ENCODE measurements at regions not wholly inside any gene's neighbourhood (a gene's known extent, or its start where the extent isn't known, plus 50 kb on each side); places are given as distances from the start of the nearest gene placed in this dataset.

GRCh38 chr9:80399606-80400005 lies 827.8 kb downstream of the TLE4 start:
- ChIA-PET CTCF (no interaction called here), POLR2A (no interaction called here)
- DNase-seq, result no peak
- no peaks in the 10 kb centered on the region for H3K4me1 ChIP-seq (ENCODE audit: insufficient read depth, low read length)
- no peak overlapping the region for H3K27ac Mint-ChIP-seq
- H3K4me3 ChIP-seq (ENCODE audit: low read length), result no peak overlapping the region
- no peak for TF ChIP-seq CTCF (IDR thresholded peaks at IDR 0.05)
- H3K9me3 Mint-ChIP-seq, result peaks cover 2% of the 10 kb centered on the region
- no peaks in the 10 kb centered on the region for H3K4me1 Mint-ChIP-seq (ENCODE audit: low read depth)
- ATAC-seq (ENCODE audit: poor library complexity), result no peak
- H3K36me3 ChIP-seq (ENCODE audit: insufficient read depth, low read length), result no peaks in the 10 kb centered on the region
- intact Hi-C loops (cut with DNase I, micrococcal nuclease), result no loop called here
- no peak overlapping the region for H3K4me3 Mint-ChIP-seq
- H3K27me3 Mint-ChIP-seq, result no peaks in the 10 kb centered on the region
- H3K27me3 ChIP-seq (ENCODE audit: control insufficient read depth in 1 of 2, insufficient read depth in 2 of 2, low read length in 2 of 2), result no peaks in the 10 kb centered on the region
- H3K27ac ChIP-seq (ENCODE audit: low read depth in 1 of 2, low read length in 2 of 2), result no peak overlapping the region
- no peaks in the 10 kb centered on the region for H3K36me3 Mint-ChIP-seq (ENCODE audit: low read depth)
- no peaks in the 10 kb centered on the region for H3K9me3 ChIP-seq (ENCODE audit: control insufficient read depth in 1 of 2, insufficient read depth in 1 of 2, low read length in 2 of 2)

DNA sequence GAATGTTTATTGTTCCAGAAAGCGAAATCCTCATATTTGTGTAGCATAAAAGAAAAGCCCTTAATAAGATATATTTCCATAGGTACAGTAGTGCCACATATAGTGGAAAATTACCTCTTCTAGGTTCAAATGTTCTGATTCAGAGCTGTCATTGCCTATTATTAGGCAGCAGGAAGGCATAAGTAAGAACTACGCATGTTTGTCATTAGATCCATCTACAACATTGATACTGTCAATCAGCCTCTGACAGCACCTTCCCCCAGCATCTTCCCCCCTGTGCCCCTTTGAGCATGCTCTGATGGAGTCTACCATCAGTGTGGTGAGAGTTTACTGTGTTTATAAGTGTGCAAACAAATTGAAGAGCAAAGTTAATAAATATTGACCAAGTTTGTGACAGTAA lies 816.1 kb downstream of the TLE4 start:
- Mint-ChIP-seq H3K4me1 (ENCODE audit: low read depth) (no peaks in the 10 kb centered on the region), H3K9me3 (peaks cover 5% of the 10 kb centered on the region), H3K4me3 (no peak overlapping the region), H3K27me3 (no peaks in the 10 kb centered on the region), H3K27ac (no peak overlapping the region), H3K36me3 (ENCODE audit: low read depth) (no peaks in the 10 kb centered on the region)
- no peak overlapping the region for H3K4me3 ChIP-seq (ENCODE audit: low read length)
- H3K9me3 ChIP-seq (ENCODE audit: control insufficient read depth in 1 of 2, insufficient read depth in 1 of 2, low read length in 2 of 2), result no peaks in the 10 kb centered on the region
- intact Hi-C loops (cut with DNase I, micrococcal nuclease), result no loop called here
- H3K4me1 ChIP-seq (ENCODE audit: insufficient read depth, low read length), result no peaks in the 10 kb centered on the region
- POLR2A ChIA-PET, result no interaction called here
- ATAC-seq (ENCODE audit: poor library complexity) (no peak), DNase-seq (no peak)
- CTCF ChIA-PET, result no interaction called here
- H3K27me3 ChIP-seq (ENCODE audit: control insufficient read depth in 1 of 2, insufficient read depth in 2 of 2, low read length in 2 of 2), result no peaks in the 10 kb centered on the region
- H3K36me3 ChIP-seq (ENCODE audit: insufficient read depth, low read length), result no peaks in the 10 kb centered on the region
- no peak overlapping the region for H3K27ac ChIP-seq (ENCODE audit: low read depth in 1 of 2, low read length in 2 of 2)
- TF ChIP-seq CTCF (IDR thresholded peaks at IDR 0.05), result no peak

DNA sequence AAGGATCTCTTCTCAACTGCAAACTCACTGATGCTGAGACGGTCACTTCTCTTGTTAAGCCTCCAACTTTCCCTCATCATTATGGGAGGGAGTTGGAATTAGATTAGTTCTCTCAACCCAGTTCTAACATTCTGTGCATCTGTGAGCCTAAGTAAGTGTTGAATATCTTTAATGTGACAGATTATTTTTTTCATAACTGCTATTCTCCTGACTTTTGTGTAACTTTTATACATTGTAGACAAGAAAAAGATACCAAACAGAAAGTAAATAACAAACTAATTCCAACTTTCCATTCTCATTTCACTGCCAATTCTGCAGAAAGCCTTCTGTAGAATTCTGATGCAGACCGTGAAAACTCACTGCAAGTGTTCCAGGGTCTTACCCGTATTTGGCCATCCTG lies 813.5 kb downstream of the TLE4 start:
- ATAC-seq (ENCODE audit: poor library complexity) (no peak), DNase-seq (no peak)
- Histone ChIP-seq H3K27me3 (ENCODE audit: control insufficient read depth in 1 of 2, insufficient read depth in 2 of 2, low read length in 2 of 2) (no peaks in the 10 kb centered on the region), H3K27ac (ENCODE audit: low read depth in 1 of 2, low read length in 2 of 2) (no peak overlapping the region), H3K4me3 (ENCODE audit: low read length) (no peak overlapping the region), H3K4me1 (ENCODE audit: insufficient read depth, low read length) (no peaks in the 10 kb centered on the region), H3K9me3 (ENCODE audit: control insufficient read depth in 1 of 2, insufficient read depth in 1 of 2, low read length in 2 of 2) (no peaks in the 10 kb centered on the region), H3K36me3 (ENCODE audit: insufficient read depth, low read length) (no peaks in the 10 kb centered on the region)
- H3K9me3 Mint-ChIP-seq, result no peaks in the 10 kb centered on the region
- CTCF ChIA-PET, result no interaction called here
- no peak for TF ChIP-seq CTCF (IDR thresholded peaks at IDR 0.05)
- intact Hi-C loops (cut with DNase I, micrococcal nuclease), result no loop called here
- H3K27ac Mint-ChIP-seq, result no peak overlapping the region
- H3K4me1 Mint-ChIP-seq (ENCODE audit: low read depth), result no peaks in the 10 kb centered on the region
- POLR2A ChIA-PET, result no interaction called here
- H3K4me3 Mint-ChIP-seq, result no peak overlapping the region
- no peaks in the 10 kb centered on the region for H3K27me3 Mint-ChIP-seq
- H3K36me3 Mint-ChIP-seq (ENCODE audit: low read depth), result no peaks in the 10 kb centered on the region

Measured in CD4-positive, alpha-beta T cell (primary cell).